Heart left ventricle (tissue), 16 donors: ENCODE measurements at regions not wholly inside any gene's neighbourhood (a gene's known extent, or its start where the extent isn't known, plus 50 kb on each side); places are given as distances from the start of the nearest gene placed in this dataset.

Source experiments
- ATAC-seq, 4 donors: fragments of 200-7000 bp; cut with Tn5 transposase; one replicate each; pipeline ENCODE4 v1.9.1; 2020 to 2022; ENCODE audit warnings: moderate library complexity in 4 of 4, mild to moderate bottlenecking in 3 of 4, moderate number of reproducible peaks in 1 of 4
- DNase-seq, 5 donors: peaks; one replicate each; pipeline ENCODE4 v3.0.0-alpha.2; 2020
- H3K27ac ChIP-seq, 12 donors: fragments of 200-600 bp; sonication (generic) in 4 of 12; one replicate each; pipeline versions ENCODE4 v1.5.0 to v1.8.0; 2016 to 2022; ENCODE audit warnings: mild to moderate bottlenecking in 2 of 12
- H3K27me3 ChIP-seq, 9 donors: fragments of 200-600 bp; sonication (generic) in 2 of 9; one replicate each; pipeline versions ENCODE4 v1.5.1 to v1.8.0; 2016 to 2022; ENCODE audit warnings: mild to moderate bottlenecking in 3 of 9
- H3K36me3 ChIP-seq, 9 donors: fragments of 200-600 bp; sonication (generic) in 2 of 9; one replicate each; pipeline versions ENCODE4 v1.5.0 to v1.8.0; 2018 to 2022; ENCODE audit warnings: mild to moderate bottlenecking in 2 of 9
- H3K4me1 ChIP-seq, 12 donors: fragments of 200-600 bp; sonication (generic) in 4 of 12; one replicate each; pipeline versions ENCODE4 v1.5.0 to v1.8.0; 2016 to 2022; ENCODE audit warnings: mild to moderate bottlenecking in 3 of 12
- H3K4me3 ChIP-seq, 12 donors: fragments of 200-600 bp; sonication (generic) in 4 of 12; one replicate each; pipeline versions ENCODE4 v1.5.0 to v1.8.0; 2017 to 2022; ENCODE audit warnings: mild to moderate bottlenecking in 9 of 12, moderate library complexity in 4 of 12
- H3K9me3 ChIP-seq, 12 donors: fragments of 200-600 bp; sonication (generic) in 4 of 12; one replicate each; pipeline versions ENCODE4 v1.5.0 to v1.8.0; 2016 to 2022; ENCODE audit warnings: mild to moderate bottlenecking in 1 of 12
- CTCF ChIP-seq, 12 donors: fragments of 200-600 bp; sonication (generic) in 4 of 12; IDR thresholded peaks; one replicate each; pipeline versions ENCODE4 v1.5.0 to v1.8.0; 2018 to 2022; ENCODE audit warnings: antibody characterized with exemption in 12 of 12, mild to moderate bottlenecking in 5 of 12
- POLR2A ChIP-seq, 2 donors: fragments of 450-650 bp; IDR thresholded peaks; one replicate each; pipeline ENCODE4 v1.6.1; 2017; ENCODE audit warnings: antibody characterized with exemption in 2 of 2, mild to moderate bottlenecking in 2 of 2, moderate library complexity in 2 of 2
- WGBS, 4 donors: extraction: QIAGEN DNeasy Blood & Tissue Kit in 2 of 4; methylation state at CpG; one replicate each; pipeline versions ENCODE4 v1.1.5 to v1.1.7; 2013 to 2018; 5-methylcytosine and 5-hydroxymethylcytosine counted together
- intact Hi-C, 10 donors: fragments of 100-400 bp; cut with DNase I; formaldehyde crosslinking; loops; one replicate each; pipeline versions ENCODE4 v1.11.1 to v1.14.2; 2022
- donor health status: ischemic (EF 13 %, LVEDD 7.1; RV severe dilation, severe dysfunction).
- donor health status: healthy with polysubstance abuse.
- donor health status: DM: no; HTN: yes; CAD: no.
- donor health status: DM: no; HTN: no; CAD: no.
- donor health status: ischemic (EF 25% LVEDD 6.9; RV normal size, moderate dysfunction).
- donor health status: ischemic (EF 25% LVEDD 5.7; RV mildly dilated, moderate dysfunction).
- donor health status: healthy.
- donor health status: DM: yes; HTN: yes; CAD: no.
- donor health status: ischemic (EF 35%, LVEDD 5.7; RV mildly dilated, moderate dysfunction).
- donor health status: nonischemic (EF 11% LVEDD 7.7; RV severe dilation, severe dysfunction).
- donor health status: DM: yes; HTN: yes; CAD: no.
- donor health status: PGD.
- donor health status: ischemic (EF 29% LVEDD 5.4; RV normal size, mild dysfunction).
- donor health status: nonischemic (EF 23%, LVEDD 6.1; RV moderate dilation, normal function).

GRCh38 chr2:129247751-129248150 is 731.7 kb upstream of the RAB6C start:
- 89 to 95% (median 91%) methylated on average over 3 of the region's 3 CpGs for WGBS, 4 donors
- DNase-seq (no peak), ATAC-seq (no peak)
- Histone ChIP-seq H3K9me3 (peaks cover 0 to 4% (median 0%) of the 10 kb centered on the region in 12 donors), H3K4me1 (no peaks in the 10 kb centered on the region), H3K4me3 (no peak overlapping the region), H3K27ac (no peak overlapping the region), H3K36me3 (no peaks in the 10 kb centered on the region), H3K27me3 (peaks cover 0 to 2% (median 0%) of the 10 kb centered on the region in 9 donors)
- intact Hi-C loops: no loop called here
- no peak for TF ChIP-seq POLR2A (IDR thresholded peaks at IDR 0.05)
- no peak for TF ChIP-seq CTCF (IDR thresholded peaks at IDR 0.05)

- H3K4me1 ChIP-seq: no peaks in the 10 kb centered on the region
- H3K36me3 ChIP-seq: no peaks in the 10 kb centered on the region
- ATAC-seq (no peak), DNase-seq (no peak)
- no peak overlapping the region for H3K4me3 ChIP-seq
- peaks cover 0 to 2% (median 0%) of the 10 kb centered on the region in 9 donors for H3K27me3 ChIP-seq
- intact Hi-C loops: no loop called here
- no peak overlapping the region for H3K27ac ChIP-seq
- no peak for TF ChIP-seq POLR2A (IDR thresholded peaks at IDR 0.05)
- TF ChIP-seq CTCF (IDR thresholded peaks at IDR 0.05): no peak
- peaks cover 0 to 4% (median 0%) of the 10 kb centered on the region in 12 donors for H3K9me3 ChIP-seq
Observed at GRCh38 chr2:129248198-129248597, 731.3 kb upstream of the RAB6C start.

- 70 to 80% (median 75%) methylated on average over 7 of the region's 7 CpGs for WGBS, 4 donors
- Histone ChIP-seq H3K4me3 (no peak overlapping the region), H3K9me3 (peaks cover 0 to 6% (median 0%) of the 10 kb centered on the region in 12 donors), H3K4me1 (no peaks in the 10 kb centered on the region), H3K36me3 (no peaks in the 10 kb centered on the region), H3K27ac (no peak overlapping the region), H3K27me3 (peaks cover 0 to 2% (median 0%) of the 10 kb centered on the region in 9 donors)
- TF ChIP-seq POLR2A (IDR thresholded peaks at IDR 0.05): no peak
- TF ChIP-seq CTCF (IDR thresholded peaks at IDR 0.05): no peak
- DNase-seq (no peak), ATAC-seq (no peak)
- intact Hi-C loops: no loop called here
Observed at GRCh38 chr2:129252781-129253460, 726.5 kb upstream of the RAB6C start.

GRCh38 chr2:129253461-129253812 is 726.0 kb upstream of the RAB6C start:
- H3K27ac ChIP-seq: no peak overlapping the region
- H3K4me3 ChIP-seq: no peak overlapping the region
- TF ChIP-seq POLR2A (IDR thresholded peaks at IDR 0.05): no peak
- peak in 11 of 12 donors; percentile 9 to 46 (median 28) for TF ChIP-seq CTCF (IDR thresholded peaks at IDR 0.05)
- H3K27me3 ChIP-seq: peaks cover 0 to 2% (median 0%) of the 10 kb centered on the region in 9 donors
- no peaks in the 10 kb centered on the region for H3K36me3 ChIP-seq
- WGBS, 4 donors: 34 to 48% (median 43%) methylated on average over 5 of the region's 5 CpGs
- peak in 3 of 4 donors; percentile 68 to 78 (median 74) for ATAC-seq
- H3K9me3 ChIP-seq: peaks cover 0 to 11% (median under 1%) of the 10 kb centered on the region in 12 donors
- DNase-seq: no peak
- intact Hi-C loops: no loop called here
- no peaks in the 10 kb centered on the region for H3K4me1 ChIP-seq
